NCI-H1694 treated with DMSO at 0.1 percent for 48 hours (cell line): ENCODE measurements at regions not wholly inside any gene's neighbourhood (a gene's known extent, or its start where the extent isn't known, plus 50 kb on each side); places are given as distances from the start of the nearest gene placed in this dataset.
"Not testable (repeated sequence)": the region's sequence is repeated elsewhere in the genome, so short reads cannot be mapped to it uniquely, and the experiment has no call there.

ENCODE experiments used
- DNase-seq: peaks from one replicate; lab custom pipeline; 2025; lab: John Stamatoyannopoulos, UW

DNA sequence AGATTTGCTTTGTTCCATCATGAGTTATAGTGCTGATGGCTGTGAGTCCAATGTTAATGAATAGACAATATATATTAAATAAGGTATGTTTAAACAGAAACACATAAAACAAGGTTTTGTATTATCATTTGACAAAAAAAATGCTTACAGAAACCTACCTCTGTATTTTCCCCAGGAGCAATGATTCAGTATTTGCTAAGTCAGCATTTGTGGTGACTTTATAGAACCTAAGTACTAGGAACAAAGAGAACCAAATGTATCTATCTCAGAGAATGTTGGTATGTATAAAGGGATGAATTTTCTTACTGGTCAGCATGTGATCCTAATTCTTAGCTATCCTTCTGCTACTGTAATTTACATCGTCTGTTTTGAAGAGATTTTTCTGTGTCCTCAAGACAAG lies 421.5 kb upstream of the SEL1L start:
- no peak for DNase-seq

DNA sequence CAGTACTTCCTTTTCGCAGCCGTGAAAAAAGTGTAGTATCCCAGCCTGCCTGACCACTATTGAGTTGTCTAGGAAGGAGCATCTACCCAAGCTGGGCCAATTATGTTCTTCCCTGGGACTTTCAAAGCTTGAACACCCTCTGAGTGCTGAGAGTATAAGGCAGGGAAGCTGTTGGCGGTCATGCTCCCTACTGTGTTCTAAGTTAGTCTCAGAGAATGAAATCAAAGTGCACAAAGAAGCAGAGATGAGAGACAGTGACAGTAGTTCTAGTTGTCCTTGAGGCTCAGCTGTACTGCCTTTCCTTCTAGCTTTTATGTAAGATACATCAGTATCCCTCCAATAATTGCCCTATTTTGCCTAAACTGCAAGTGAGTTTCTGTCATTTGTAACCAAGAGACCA lies 427.1 kb upstream of the SEL1L start:
- no peak for DNase-seq

DNA sequence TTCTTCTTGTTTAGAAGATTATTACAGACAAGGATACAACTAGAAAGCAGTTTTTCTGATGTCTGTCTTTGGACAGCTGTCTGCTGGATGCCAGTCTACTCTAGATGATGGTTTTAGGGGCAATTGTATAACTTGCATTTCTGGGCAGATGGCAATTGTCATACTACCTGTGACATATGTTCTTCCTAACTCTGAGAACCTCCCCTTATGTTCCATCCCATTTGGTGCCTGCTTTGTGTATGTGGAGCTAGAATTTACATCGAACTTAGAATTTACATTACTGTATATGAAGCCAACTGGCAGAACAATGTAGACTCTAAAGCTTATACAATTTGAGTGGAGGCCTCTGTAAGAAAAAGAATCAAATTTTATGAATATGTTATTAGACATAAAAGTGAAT lies 430.2 kb upstream of the SEL1L start:
- peak; percentile 91 for DNase-seq

DNA sequence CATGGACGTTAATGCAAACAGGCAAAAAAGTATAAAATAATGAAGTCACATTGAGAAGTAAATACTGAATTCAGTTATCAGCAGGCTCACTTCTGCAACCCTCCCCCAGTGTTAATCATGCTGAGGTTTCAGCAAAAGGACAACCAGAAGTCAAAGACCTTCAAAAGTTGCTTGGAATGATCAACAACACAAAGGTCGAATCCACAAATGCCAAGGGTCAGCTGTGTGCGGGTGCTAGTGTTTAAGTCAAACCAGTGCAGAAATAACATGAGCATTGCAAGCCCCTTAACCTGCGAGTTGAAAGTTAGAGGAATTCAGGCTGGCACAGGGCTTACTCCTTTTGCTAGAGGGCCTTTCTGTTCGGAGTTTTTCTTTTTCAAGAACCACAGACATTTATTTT lies 436.7 kb upstream of the SEL1L start:
- DNase-seq = no peak

DNA sequence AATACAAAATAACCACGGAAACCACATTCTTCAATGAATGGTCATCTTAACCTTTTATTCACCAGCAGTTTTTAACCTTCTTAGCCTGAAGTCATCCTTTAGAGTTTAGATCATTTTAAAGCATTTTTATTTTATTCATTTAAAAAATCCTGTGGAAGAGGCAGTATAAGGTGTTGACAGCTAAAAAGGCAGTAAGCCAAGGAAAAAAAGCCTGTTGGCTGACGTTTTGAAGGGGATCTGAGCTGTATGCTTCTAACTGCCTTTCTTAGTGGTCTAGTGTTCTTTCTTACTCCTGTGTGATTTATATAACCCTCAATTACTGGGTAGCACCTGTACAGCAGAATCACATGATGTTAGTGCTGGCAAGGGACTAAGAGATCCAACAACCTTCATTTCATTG lies 438.3 kb upstream of the SEL1L start:
- DNase-seq = no peak

DNA sequence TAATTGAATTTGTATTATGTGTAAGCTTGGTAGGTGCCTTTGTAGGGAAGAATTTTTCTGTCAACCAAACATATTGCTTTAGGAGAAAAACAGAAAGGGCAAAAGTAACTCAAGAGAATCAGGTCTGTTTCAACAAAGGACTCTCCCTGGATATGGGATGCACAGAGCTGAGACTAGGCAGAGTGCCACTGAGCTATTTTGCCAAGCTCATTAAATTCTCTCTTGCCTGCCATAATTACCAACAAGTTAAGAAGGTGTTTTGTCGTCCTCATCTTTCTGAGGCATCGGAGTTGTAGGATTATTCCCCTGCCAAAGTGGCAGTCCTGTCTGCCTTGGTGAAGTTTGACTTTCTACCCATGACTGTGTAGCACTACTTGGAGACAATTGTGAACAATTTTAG lies 438.9 kb upstream of the SEL1L start:
- DNase-seq = no peak

DNA sequence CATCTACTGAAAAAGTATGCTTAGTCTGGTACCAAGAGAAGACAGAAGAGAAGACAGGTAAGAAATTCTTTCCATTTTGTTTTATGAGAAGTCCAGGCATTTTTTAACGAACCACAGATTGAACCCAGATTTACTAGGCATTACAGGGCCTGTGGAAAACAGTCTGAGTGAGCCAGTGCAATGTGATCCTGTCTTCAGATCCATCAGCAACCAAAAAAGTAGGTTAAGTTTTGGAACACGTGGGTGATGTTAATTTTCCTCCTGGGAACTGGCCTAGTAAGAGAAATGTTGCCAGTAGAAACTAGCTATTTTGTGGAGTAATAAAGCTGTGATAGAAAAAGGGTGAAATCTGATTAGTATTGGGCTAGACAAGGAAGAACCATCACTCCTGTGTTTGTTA lies 440.9 kb upstream of the SEL1L start:
- no peak for DNase-seq

DNA sequence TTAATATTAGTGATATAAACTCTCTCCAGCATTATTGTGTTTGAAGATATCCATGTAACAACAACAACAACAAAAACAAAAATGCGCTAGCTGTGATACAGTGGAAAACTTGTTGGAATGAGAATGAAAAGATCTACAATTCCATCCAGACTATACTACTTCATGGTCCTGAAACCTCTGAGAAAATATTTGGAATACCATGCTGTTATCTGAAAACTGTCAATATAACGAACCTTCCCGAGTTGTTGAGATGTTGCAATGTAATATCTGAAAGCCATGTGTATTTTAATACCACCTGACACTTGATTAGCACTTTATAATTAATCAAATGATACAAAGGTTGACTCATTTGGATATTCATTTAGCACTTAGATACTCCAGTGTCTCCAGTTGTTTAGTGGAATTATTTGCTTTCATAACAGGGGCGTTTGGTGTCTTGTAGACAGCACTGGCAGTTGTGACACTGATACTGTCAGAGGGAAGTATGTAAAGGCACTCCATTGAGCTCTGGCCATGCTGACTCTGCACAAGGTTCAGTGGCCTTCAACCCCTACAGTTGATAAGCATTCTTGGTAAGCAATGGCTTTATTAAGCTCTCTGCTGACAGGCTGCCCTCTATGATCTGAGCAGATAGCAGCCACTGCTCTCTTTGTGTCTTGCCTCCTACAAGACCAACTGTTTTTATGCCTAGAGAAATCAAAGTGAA lies 447.1 kb upstream of the SEL1L start:
- no peak for DNase-seq

DNA sequence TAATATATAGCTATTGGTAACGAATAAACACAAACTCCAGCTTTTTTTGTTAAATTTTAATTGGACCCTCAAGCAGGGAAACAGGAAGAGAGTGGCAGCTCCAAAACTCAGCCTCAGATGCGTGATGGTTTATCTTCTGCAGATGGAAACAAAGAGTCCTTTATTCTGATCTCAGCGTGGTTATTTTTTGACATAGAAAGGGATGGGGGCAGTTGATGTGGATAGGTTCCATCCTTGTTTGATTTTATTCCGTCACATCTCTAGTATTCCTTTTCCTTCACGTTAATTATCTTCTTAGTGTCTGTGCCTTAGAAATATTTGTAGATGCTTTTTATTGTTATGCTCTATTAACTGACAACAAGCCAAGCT lies 447.6 kb upstream of the SEL1L start:
- no peak for DNase-seq

DNA sequence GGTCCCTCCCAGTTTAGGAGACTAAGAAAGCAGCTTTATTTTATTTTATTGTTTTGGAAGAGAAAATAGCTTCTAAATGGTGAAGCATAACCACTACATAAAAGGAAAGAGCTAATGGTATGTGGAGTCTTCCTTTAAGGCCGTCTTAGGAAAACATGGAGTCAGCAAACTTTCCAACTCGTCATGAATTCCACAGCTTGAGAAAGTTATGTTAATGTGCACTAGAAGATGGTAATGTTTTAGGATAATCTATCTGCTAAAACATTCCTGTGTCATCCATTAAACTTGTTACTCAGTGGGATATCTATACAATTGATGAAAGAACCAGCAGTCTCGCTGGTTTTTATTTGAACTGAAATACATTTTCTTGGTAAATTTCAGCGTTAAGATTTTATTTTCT lies 448.4 kb upstream of the SEL1L start:
- no peak for DNase-seq

DNA sequence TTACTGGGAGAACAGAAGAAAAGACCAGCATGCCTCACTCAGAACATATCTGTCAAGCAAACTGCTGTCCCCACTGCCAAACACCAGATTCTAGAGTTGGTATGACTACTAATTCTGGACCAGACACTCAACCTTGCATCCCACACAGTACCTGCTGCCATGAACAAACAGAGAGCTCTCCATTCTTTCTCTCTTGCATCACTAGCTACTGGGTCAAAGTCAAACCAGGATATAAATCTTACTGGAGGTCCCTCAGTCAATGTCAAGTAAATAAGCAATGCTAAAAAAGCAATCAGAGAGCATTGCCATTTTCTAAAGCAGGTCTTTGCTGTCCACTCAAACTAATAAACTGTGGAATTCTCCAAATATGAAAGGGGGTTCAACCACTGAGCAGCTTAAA lies 452.4 kb upstream of the SEL1L start:
- DNase-seq = no peak

DNA sequence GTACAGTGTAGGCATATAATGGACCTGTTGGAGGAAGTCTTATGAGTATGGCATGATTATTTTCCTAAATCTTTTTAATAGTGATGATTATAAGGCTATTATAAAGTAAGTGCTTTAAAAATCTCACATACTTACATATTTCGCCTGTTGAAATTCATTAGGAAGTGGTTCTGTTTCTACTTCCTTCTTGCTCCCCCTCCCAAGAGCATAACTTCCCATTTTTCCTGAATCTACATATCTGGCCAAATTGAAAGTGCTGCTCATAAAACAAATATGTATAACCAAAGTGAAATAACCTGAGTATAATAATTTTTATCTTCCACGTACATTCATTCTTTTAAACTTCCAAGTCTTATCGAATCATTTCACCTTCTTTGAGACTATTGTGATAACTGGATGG lies 455.6 kb upstream of the SEL1L start:
- no peak for DNase-seq

DNA sequence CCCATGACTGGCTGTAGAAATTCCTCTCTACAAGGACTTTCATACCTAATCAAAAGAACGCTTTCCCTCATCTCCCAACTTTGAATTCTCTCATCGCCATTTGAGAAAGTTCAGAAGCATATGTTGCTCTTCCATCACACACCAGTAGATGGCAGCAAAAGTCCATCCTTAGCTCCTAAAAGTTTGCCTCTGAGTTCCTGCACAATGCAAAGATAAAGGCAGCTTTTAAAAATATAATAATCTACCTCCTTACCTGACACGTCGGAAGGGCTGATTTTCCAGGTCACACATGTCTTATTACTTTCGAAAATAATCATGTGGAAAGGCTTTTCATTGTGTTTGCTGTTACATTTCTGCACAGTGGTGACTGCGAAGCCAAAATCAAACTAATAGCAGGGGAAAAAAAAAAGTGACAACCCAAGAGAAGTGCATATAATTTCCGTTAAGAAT lies 456.7 kb upstream of the SEL1L start:
- DNase-seq = peak; percentile 69

DNA sequence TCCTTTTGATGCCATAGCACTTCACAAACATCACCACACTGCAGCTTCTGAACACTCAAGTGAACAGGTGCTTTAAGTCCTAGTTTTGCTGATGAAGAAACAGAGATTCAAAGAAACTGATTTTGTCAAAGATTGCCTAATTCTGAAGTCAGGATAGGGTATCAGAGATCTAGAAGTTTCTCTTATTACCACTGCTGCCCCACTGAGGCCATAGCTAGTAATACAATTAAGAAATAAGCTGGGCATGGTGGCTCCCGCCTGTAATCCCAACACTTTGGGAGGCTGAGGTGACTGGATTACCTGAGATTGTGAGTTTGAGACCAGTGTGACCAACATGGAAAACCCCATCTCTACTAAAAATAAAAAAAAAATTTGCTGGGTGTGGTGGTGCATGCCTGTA lies 458.3 kb upstream of the SEL1L start:
- no peak for DNase-seq

DNA sequence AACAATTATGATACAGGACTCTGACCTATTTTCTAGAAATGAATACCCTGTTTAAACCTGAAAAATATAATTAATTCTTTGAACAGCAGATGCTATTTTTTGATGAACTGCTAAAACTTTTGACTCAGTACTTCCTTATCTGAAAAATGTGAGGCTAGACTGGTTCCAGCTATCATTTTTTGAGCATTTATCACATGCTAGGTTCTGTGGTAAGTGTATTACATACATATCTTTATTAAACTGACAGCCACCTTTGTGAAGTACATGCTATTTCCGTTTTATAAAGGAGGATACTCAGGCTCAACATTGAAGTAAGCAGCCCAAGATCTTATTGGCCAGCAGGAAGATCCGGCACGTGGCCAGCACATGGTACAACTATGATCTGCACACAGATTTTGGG lies 459.8 kb upstream of the SEL1L start:
- no peak for DNase-seq

DNA sequence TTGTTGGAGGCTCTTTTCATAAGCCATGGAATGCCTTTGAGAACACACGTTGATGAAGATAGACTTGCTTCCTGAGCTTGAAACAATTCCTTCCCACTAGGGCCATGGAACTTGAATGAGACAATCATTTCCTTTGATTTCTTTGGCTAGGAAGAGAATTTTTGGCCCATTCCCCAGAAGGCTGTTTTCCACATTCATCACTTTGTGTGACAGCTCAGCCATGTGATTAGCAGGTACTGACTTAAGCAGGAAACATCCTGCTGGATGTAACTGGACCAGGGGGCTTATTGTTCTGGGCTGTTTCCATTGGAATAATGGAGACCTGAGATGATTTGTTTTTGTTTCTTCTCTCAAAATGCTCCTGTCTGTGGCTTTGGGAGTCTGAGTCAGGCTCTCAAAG lies 469.8 kb upstream of the SEL1L start:
- no peak for DNase-seq

DNA sequence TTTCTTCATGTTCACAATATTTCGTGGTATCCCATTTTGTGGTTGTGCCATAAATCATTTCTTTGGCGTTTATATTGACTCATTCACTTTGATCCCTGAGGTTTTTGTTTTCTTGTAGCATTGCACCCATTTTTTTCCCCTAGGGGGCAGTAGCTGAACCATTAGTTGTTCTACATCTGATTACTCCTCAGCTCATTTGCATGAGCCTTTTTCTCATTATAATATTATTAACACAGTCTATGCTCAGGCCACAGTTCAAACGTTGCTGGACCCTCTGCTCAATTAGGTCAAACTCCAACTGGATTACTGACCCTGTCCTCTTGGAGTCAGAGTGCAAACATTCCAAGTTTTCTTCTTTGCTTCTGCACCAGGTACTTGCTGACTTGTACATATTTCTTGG lies 475.4 kb upstream of the SEL1L start:
- peak; percentile 18 for DNase-seq

DNA sequence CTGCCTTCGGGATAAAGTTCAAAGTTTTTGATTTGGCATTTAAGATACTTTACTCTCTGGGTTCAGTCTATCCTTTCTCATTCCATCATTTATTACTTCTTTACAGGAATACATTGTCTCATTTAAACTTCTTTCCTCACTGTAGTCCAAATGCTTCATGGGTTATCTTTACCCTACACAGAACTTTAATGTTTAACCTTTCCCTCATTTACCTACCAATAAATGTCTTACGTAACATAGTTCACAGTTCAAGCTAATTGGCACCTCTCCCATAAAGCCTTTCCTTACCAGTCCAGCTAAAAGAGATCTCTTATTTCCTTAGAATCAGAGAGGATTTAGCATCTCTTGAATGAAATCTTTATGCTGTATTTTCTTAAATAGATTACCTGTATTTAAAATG lies 476.3 kb upstream of the SEL1L start:
- no peak for DNase-seq

DNA sequence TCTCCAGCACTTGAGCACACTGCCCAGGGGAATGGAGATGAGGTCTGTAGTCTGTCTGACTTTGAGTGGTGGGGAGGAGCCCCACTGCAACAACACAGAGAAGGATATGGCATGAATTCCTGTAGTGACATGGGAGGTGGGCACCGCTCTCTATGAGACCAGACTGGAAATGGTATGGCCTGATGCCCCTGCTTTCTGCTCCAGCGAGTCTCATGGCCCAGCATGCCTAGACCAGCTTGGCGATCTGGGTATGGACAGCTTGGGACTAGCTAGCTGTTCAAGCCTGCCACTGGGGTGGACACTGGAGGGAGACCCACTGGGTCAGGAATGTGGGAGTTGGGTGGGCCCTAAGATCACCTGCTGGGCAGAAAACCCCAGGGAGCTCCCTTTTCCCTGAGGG lies 477.8 kb upstream of the SEL1L start:
- DNase-seq = no peak

DNA sequence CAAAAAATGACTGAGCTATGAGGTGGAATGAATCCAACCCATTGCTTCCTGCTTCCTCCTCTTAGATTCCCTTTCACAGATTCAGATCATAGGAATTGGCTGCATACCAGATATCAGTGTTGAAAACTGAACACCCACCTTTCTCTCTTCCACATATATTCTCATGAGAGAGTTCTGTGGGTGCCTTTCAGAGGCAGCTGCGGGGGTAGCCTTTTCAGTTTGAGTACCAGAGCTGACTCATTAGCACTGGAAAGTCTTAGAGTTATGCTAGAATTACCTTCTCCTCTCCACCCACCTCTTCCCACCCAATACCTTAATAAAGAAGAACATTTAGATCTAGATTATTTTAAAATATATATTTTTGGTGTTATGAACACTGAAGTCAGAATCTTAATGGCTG lies 495.4 kb upstream of the SEL1L start:
- no peak for DNase-seq

DNA sequence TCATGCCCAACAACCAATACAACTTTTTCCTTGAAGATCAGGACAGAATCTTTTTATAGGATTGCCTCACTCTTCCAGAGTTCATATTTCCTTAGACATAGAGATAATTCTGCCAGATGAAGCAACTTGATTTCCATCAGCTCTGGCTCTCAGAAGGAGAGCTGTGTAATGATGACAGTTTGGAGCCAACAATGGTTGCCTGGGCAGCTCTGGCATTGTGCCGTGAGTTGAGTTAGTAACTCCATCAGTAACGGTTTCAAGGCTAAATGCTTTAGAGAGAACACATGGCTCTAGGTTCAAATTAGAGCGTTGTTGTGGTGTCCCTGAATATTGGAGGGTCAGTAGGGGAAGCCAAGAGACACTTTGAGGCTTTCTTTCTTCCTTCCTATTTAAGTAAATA lies 501.7 kb upstream of the SEL1L start:
- no peak for DNase-seq

DNA sequence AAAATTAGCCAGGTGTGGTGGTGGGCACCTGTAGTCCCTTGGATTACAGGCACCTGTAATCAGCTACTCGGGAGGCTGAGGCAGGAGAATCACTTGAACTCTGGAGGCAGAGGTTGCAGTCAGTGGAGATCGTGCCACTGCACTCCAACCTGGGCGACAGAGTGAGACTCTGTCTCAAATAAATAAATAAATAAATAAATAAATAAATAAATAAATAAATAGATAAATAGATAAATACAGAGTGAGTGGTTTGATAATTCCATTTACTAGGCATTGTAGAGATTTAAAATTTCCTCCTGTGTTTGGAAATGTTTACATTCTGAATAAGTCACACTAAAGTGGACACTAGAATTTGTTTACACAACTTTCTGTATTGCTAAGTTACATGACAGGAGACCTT lies 504.4 kb upstream of the SEL1L start:
- DNase-seq = not testable (repeated sequence)

DNA sequence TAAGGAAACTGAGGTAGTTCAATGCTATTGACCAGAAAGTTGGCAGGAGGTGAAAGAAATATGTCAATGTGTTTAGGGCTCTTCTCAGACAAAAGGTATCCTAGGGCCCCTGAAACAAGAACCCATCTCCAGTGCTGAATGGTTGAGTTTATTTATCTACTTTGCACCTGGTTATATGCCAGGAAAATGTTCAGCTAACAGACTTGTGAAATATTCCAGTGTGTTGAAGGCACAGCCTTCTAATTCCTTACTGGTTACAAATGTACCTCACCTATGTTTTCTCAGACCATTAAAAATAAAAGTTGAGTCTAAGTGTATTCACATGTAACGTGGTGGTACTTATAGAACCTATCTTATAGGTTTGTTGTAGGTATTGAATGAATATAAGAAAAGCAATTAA lies 511.7 kb upstream of the SEL1L start:
- DNase-seq = no peak

DNA sequence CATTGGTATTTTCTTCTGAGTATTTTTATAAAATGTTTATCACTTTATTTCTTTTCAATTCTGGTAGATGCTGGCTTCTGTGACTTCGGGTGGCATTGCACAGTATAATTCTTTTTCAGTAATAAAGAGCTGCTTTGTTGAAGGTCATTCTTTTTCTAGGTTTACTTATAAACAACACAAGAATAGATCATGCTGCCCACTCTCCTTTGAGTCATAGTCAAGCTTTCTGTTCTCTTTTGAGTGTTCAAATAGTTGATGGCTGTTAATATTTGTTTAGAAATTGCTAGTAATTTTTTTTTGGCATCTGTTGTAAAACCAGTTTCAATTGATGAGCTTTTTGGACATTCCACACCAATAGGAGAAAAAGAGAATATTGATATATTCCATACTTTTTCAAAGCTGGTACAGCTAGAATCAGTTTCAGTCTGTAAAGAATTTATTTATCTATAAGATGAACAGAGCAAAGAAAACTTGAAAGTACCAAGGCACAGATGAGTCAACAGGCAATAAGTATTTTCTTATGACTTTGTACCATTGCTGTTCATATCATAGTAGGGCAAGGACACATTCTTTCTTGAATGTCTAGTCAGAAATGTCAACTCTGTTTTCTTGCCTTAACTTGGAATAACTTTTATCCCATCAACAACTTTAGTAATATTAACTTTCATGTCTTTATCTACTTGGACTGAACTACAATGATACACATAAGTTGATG lies 513.0 kb upstream of the SEL1L start:
- DNase-seq = no peak
